Peyer's patch (tissue), 4 donors: ENCODE measurements at regions not wholly inside any gene's neighbourhood (a gene's known extent, or its start where the extent isn't known, plus 50 kb on each side); places are given as distances from the start of the nearest gene placed in this dataset.

Source experiments
- CTCF ChIP-seq, 6 experiments: fragments of 450-650 bp in 4 of 6; fragments of 200-600 bp in 2 of 6; sonication (generic) in 1 of 6; IDR thresholded peaks; one replicate each; pipeline ENCODE4 v1.5.1; 2017 to 2019; ENCODE audit warnings: antibody characterized with exemption in 6 of 6, mild to moderate bottlenecking in 3 of 6, moderate library complexity in 1 of 6
- POLR2A ChIP-seq, 2 donors: fragments of 450-650 bp; IDR thresholded peaks; one replicate each; pipeline ENCODE4 v1.5.1; 2017; ENCODE audit warnings: antibody characterized with exemption in 2 of 2, mild to moderate bottlenecking in 2 of 2, moderate library complexity in 2 of 2

GRCh38 chr10:3636356-3637181 lies 148.4 kb downstream of the KLF6 start:
- no peak for TF ChIP-seq CTCF (IDR thresholded peaks at IDR 0.05)
- TF ChIP-seq POLR2A (IDR thresholded peaks at IDR 0.05) = no peak
